Spleen (tissue), 7 donors: ENCODE measurements at regions not wholly inside any gene's neighbourhood (a gene's known extent, or its start where the extent isn't known, plus 50 kb on each side); places are given as distances from the start of the nearest gene placed in this dataset.

Experiments used
- POLR2AphosphoS5 ChIP-seq, 3 donors: sonication (generic); formaldehyde crosslinking; IDR thresholded peaks; one replicate each; pipeline ENCODE4 v1.5.1; 2017; ENCODE audit warnings: antibody characterized with exemption in 3 of 3
- TF ChIP-seq, protein P1 (sequence below), 11 experiments: fragments of 200-600 bp in 7 of 11; fragments of 450-650 bp in 4 of 11; sonication (generic) in 4 of 11; IDR thresholded peaks in 8 of 11; conservative IDR thresholded peaks in 3 of 11; 1 replicate in 7 of 11; 2 replicates in 4 of 11; pipeline versions ENCODE4 v1.4.0 to v1.8.0; 2016 to 2021; ENCODE audit warnings: antibody characterized with exemption in 11 of 11, inconsistent platforms in 4 of 11, mild to moderate bottlenecking in 1 of 11
- donor health status: DM: no; HTN: no; CAD: no; lungs with moderate emphysema.
- donor health status: DM: no; HTN: no; CAD: no.
- donor health status: DM: no; HTN: no; CAD: no.

DNA sequence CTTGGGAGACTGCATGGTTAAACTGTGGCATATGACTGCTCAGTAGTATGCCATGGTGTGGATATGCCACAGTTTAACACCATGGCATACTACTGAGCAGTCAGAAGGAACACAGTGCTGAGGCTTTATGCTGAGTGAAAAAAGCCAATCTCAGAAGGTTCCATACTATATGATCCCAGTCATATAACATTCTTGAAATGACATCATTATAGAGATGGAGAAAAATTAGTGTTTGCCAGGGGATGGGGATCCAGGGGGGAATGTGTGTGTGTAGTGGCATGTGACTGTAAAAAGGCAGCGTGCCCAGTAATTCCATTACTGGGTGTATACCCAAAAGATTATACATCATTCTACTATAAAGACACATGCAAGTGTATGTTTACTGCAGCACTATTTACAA is 85.8 kb downstream of the FOXF2 start:
- TF ChIP-seq, protein P1, sequence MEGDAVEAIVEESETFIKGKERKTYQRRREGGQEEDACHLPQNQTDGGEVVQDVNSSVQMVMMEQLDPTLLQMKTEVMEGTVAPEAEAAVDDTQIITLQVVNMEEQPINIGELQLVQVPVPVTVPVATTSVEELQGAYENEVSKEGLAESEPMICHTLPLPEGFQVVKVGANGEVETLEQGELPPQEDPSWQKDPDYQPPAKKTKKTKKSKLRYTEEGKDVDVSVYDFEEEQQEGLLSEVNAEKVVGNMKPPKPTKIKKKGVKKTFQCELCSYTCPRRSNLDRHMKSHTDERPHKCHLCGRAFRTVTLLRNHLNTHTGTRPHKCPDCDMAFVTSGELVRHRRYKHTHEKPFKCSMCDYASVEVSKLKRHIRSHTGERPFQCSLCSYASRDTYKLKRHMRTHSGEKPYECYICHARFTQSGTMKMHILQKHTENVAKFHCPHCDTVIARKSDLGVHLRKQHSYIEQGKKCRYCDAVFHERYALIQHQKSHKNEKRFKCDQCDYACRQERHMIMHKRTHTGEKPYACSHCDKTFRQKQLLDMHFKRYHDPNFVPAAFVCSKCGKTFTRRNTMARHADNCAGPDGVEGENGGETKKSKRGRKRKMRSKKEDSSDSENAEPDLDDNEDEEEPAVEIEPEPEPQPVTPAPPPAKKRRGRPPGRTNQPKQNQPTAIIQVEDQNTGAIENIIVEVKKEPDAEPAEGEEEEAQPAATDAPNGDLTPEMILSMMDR (IDR thresholded peaks at IDR 0.05 in 8 of 11, conservative IDR thresholded peaks at IDR 0.05 in 3 of 11) = no peak
- no peak for TF ChIP-seq POLR2AphosphoS5 (IDR thresholded peaks at IDR 0.05)
